ENCODE measurements at regions not wholly inside any gene's neighbourhood (a gene's known extent, or its start where the extent isn't known, plus 50 kb on each side); places are given as distances from the start of the nearest gene placed in this dataset.
"Not testable (repeated sequence)": the region's sequence is repeated elsewhere in the genome, so short reads cannot be mapped to it uniquely, and the experiment has no call there.

- no peak for TF ChIP-seq CTCF (IDR thresholded peaks at IDR 0.05; ENCODE audit: low read depth, low read length)
- no peak for TF ChIP-seq POLR2A (IDR thresholded peaks at IDR 0.05; ENCODE audit: extremely low read depth, insufficient read length)
- no peak for TF ChIP-seq MAX (IDR thresholded peaks at IDR 0.05; ENCODE audit: low read depth, low read length)
- TF ChIP-seq MYC (IDR thresholded peaks at IDR 0.05; ENCODE audit: low read depth, low read length), result no peak
- H3K4me3 ChIP-seq (ENCODE audit: low read depth, low read length), result no peak overlapping the region
- no peak for DNase-seq (ENCODE audit: low read depth)
These were observed 59.2 kb upstream of the CSNK1A1L start for GRCh38 chr13:37164635-37165034.

- DNase-seq (ENCODE audit: low read depth), result no peak
- H3K4me3 ChIP-seq (ENCODE audit: low read depth, low read length), result no peak overlapping the region
- no peak for TF ChIP-seq CTCF (IDR thresholded peaks at IDR 0.05; ENCODE audit: low read depth, low read length)
- no peak for TF ChIP-seq MAX (IDR thresholded peaks at IDR 0.05; ENCODE audit: low read depth, low read length)
- TF ChIP-seq MYC (IDR thresholded peaks at IDR 0.05; ENCODE audit: low read depth, low read length), result no peak
- no peak for TF ChIP-seq POLR2A (IDR thresholded peaks at IDR 0.05; ENCODE audit: extremely low read depth, insufficient read length)
These were observed 58.3 kb upstream of the CSNK1A1L start for GRCh38 chr13:37163641-37164265.

GRCh38 chr13:37158481-37158880 is 53.0 kb upstream of the CSNK1A1L start:
- no peak for DNase-seq (ENCODE audit: low read depth)
- no peak for TF ChIP-seq POLR2A (IDR thresholded peaks at IDR 0.05; ENCODE audit: extremely low read depth, insufficient read length)
- TF ChIP-seq CTCF (IDR thresholded peaks at IDR 0.05; ENCODE audit: low read depth, low read length), result no peak
- TF ChIP-seq MAX (IDR thresholded peaks at IDR 0.05; ENCODE audit: low read depth, low read length), result no peak
- TF ChIP-seq MYC (IDR thresholded peaks at IDR 0.05; ENCODE audit: low read depth, low read length), result no peak

GRCh38 chr13:37155613-37156097 is 50.2 kb upstream of the CSNK1A1L start:
- not testable (repeated sequence) for DNase-seq (ENCODE audit: low read depth); H3K4me3 ChIP-seq (ENCODE audit: low read depth, low read length)

More at GRCh38 chr13:37158481-37158880, 53.0 kb upstream of the CSNK1A1L start:
- H3K4me3 ChIP-seq (ENCODE audit: low read depth, low read length), result no peak overlapping the region

All from NB4 (cell line).